ENCODE measurements at regions not wholly inside any gene's neighbourhood (a gene's known extent, or its start where the extent isn't known, plus 50 kb on each side); places are given as distances from the start of the nearest gene placed in this dataset.

GRCh38 chr10:132485391-132485790, 52.2 kb upstream of the INPP5A start:
- no peak for DNase-seq (ENCODE audit: low read depth, low spot score)

DNA sequence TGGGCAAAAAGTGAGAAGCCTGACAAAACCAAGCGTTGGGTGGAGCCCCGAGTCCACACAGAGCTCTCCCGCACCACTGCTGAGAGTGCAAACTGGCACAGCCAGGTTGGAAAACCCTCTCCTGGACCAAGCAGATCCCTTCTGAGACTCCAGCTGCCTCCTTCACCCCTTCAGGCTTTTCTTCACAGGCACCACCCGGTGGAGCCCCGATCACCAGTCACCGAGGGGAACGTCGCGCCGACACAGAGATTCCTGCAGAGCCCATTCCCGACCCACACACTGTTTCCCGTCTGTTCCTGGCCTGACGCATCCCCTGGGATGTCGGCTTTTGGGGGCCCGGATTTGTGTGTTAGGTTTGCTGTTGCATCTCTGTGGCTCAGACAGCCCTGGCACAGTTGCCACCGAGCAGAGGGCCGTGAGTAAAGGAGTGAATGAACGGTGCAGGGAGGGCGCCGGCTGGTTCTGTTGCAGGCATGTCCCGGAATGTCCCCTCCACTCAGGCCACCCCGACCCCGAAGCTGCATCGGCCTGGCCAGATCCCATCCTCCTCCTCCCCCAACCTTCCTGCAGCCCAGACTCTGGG, 51.0 kb upstream of the INPP5A start:
- no peak for DNase-seq (ENCODE audit: low read depth, low spot score)

GRCh38 chr10:132487241-132488135, 50.1 kb upstream of the INPP5A start:
- no peak for DNase-seq (ENCODE audit: low read depth, low spot score)

Data from smooth muscle cell of the brain vasculature (primary cell).